ENCODE measurements at regions not wholly inside any gene's neighbourhood (a gene's known extent, or its start where the extent isn't known, plus 50 kb on each side); places are given as distances from the start of the nearest gene placed in this dataset.

- peak; percentile 71 for DNase-seq
- no peaks in the 10 kb centered on the region for H3K27me3 ChIP-seq (replicated peaks)
- H3K4me3 ChIP-seq (ENCODE audit: low read depth, low read length) = no peak overlapping the region
- TF ChIP-seq CTCF (IDR thresholded peaks at IDR 0.05; ENCODE audit: low read depth, low read length, missing control alignments) = no peak
- in situ Hi-C loops (cut with HindIII; ENCODE audit: low pct_ligation_motif_present, low sequenced_read_pairs) = no loop called here
- H3K27ac ChIP-seq = no peak overlapping the region
- H3K36me3 ChIP-seq (replicated peaks) = no peaks in the 10 kb centered on the region
These were observed 149.4 kb upstream of the NDUFV2 start for GRCh38 chr18:8952769-8953760.

- H3K4me3 ChIP-seq (ENCODE audit: low read depth, low read length) = no peak overlapping the region
- no peak for DNase-seq
- H3K27ac ChIP-seq = no peak overlapping the region
- H3K36me3 ChIP-seq (replicated peaks) = no peaks in the 10 kb centered on the region
- no peak for TF ChIP-seq CTCF (IDR thresholded peaks at IDR 0.05; ENCODE audit: low read depth, low read length, missing control alignments)
- in situ Hi-C loops (cut with HindIII; ENCODE audit: low pct_ligation_motif_present, low sequenced_read_pairs) = no loop called here
- H3K27me3 ChIP-seq (replicated peaks) = no peaks in the 10 kb centered on the region
These were observed 144.8 kb upstream of the NDUFV2 start for GRCh38 chr18:8957731-8958130.

- in situ Hi-C loops (cut with HindIII; ENCODE audit: low pct_ligation_motif_present, low sequenced_read_pairs) = no loop called here
- no peak overlapping the region for H3K27ac ChIP-seq
- TF ChIP-seq CTCF (IDR thresholded peaks at IDR 0.05; ENCODE audit: low read depth, low read length, missing control alignments) = no peak
These were observed 143.8 kb upstream of the NDUFV2 start for GRCh38 chr18:8958660-8959059.

GRCh38 chr18:8959551-8960135, 142.9 kb upstream of the NDUFV2 start:
- Histone ChIP-seq H3K36me3 (replicated peaks) (no peaks in the 10 kb centered on the region), H3K27me3 (replicated peaks) (no peaks in the 10 kb centered on the region), H3K4me3 (ENCODE audit: low read depth, low read length) (no peak overlapping the region), H3K27ac (no peak overlapping the region)
- TF ChIP-seq CTCF (IDR thresholded peaks at IDR 0.05; ENCODE audit: low read depth, low read length, missing control alignments) = no peak
- no peak for DNase-seq
- in situ Hi-C loops (cut with HindIII; ENCODE audit: low pct_ligation_motif_present, low sequenced_read_pairs) = no loop called here

More at GRCh38 chr18:8958660-8959059, 143.8 kb upstream of the NDUFV2 start:
- no peak overlapping the region for H3K4me3 ChIP-seq (ENCODE audit: low read depth, low read length)
- no peak for DNase-seq
- H3K27me3 ChIP-seq (replicated peaks) = no peaks in the 10 kb centered on the region
- no peaks in the 10 kb centered on the region for H3K36me3 ChIP-seq (replicated peaks)

GRCh38 chr18:8960740-8961657, 141.5 kb upstream of the NDUFV2 start:
- no peaks in the 10 kb centered on the region for H3K36me3 ChIP-seq (replicated peaks)
- in situ Hi-C loops (cut with HindIII; ENCODE audit: low pct_ligation_motif_present, low sequenced_read_pairs) = no loop called here
- TF ChIP-seq CTCF (IDR thresholded peaks at IDR 0.05; ENCODE audit: low read depth, low read length, missing control alignments) = no peak
- no peaks in the 10 kb centered on the region for H3K27me3 ChIP-seq (replicated peaks)
- H3K4me3 ChIP-seq (ENCODE audit: low read depth, low read length) = no peak overlapping the region
- H3K27ac ChIP-seq = peak overlapping the region; percentile 41
- peak; percentile 84 for DNase-seq
